ENCODE measurements at regions not wholly inside any gene's neighbourhood (a gene's known extent, or its start where the extent isn't known, plus 50 kb on each side); places are given as distances from the start of the nearest gene placed in this dataset.

- no peak for DNase-seq (ENCODE audit: extremely low read depth, insufficient read length)
- Histone ChIP-seq H3K36me3 (ENCODE audit: control insufficient read depth, insufficient read depth, low read length) (no peaks in the 10 kb centered on the region), H3K4me3 (replicated peaks; ENCODE audit: low read depth, low read length) (no peak overlapping the region), H3K27me3 (replicated peaks; ENCODE audit: control insufficient read depth, insufficient read depth, low read length) (no peaks in the 10 kb centered on the region)
- no peak for TF ChIP-seq CTCF (IDR thresholded peaks at IDR 0.05; ENCODE audit: insufficient read depth, low read length, poor library complexity, severe bottlenecking)
Measured at GRCh38 chr11:28627690-28628255, 519.6 kb downstream of the METTL15 start.

- TF ChIP-seq CTCF (IDR thresholded peaks at IDR 0.05; ENCODE audit: insufficient read depth, low read length, poor library complexity, severe bottlenecking), result no peak
- no peaks in the 10 kb centered on the region for H3K36me3 ChIP-seq (ENCODE audit: control insufficient read depth, insufficient read depth, low read length)
- DNase-seq (ENCODE audit: extremely low read depth, insufficient read length), result no peak
- no peaks in the 10 kb centered on the region for H3K27me3 ChIP-seq (replicated peaks; ENCODE audit: control insufficient read depth, insufficient read depth, low read length)
- no peak overlapping the region for H3K4me3 ChIP-seq (replicated peaks; ENCODE audit: low read depth, low read length)
Measured at GRCh38 chr11:28625532-28625931, 517.3 kb downstream of the METTL15 start.

DNA sequence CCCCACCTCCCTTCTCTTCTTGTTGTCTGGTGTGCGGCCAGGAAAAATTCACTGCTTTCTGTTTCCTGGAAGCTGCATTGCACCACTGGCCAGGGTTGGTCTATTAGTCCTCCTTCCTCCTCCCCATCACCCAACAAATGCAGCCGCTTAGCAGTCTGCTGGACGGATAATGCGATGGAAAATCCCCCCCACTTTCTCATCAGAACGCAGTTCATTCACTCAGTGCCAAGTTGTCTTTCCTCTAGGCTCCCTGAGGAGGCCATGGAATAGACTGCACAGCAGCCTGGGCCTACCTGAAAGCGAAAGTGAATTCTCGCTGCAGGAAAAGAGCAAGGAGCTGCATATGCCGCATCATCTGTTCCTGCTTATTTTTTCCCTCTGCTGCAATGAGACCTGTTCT is 513.6 kb downstream of the METTL15 start:
- Histone ChIP-seq H3K36me3 (ENCODE audit: control insufficient read depth, insufficient read depth, low read length) (no peaks in the 10 kb centered on the region), H3K4me3 (replicated peaks; ENCODE audit: low read depth, low read length) (no peak overlapping the region), H3K27me3 (replicated peaks; ENCODE audit: control insufficient read depth, insufficient read depth, low read length) (no peaks in the 10 kb centered on the region)
- no peak for DNase-seq (ENCODE audit: extremely low read depth, insufficient read length)
- no peak for TF ChIP-seq CTCF (IDR thresholded peaks at IDR 0.05; ENCODE audit: insufficient read depth, low read length, poor library complexity, severe bottlenecking)

DNA sequence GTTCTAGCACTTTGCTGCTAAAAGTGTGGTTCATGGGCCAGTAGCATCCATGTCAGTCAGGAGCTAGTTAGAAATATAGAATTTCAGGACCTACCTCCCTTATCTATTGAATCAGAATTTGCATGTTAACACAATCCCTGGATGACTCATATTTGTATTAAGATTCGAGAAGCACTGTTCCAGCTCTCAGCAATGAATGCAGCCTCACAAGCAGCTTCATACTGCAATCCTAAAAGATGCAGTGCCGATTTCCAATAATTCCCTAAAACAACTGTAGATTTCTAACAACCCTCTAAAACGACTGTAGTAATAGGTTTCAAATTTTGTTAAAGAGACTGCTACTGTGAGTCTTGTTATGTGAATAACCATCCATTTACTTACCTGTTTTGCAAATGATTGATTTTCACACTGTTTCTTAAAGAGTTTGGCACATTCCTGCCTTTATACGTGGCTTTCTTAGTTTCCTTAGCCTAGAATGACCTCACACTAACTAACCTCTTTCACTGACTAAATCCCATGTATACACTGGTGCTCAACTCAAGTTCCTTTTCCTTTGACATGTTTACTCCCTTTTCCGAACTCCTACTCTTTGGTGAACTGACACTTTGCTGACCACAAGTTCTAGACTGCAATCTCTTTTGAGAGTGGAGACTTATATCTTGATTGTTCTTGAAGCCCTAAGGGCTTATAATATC is 511.8 kb downstream of the METTL15 start:
- no peak for DNase-seq (ENCODE audit: extremely low read depth, insufficient read length)
- TF ChIP-seq CTCF (IDR thresholded peaks at IDR 0.05; ENCODE audit: insufficient read depth, low read length, poor library complexity, severe bottlenecking), result no peak
- Histone ChIP-seq H3K27me3 (replicated peaks; ENCODE audit: control insufficient read depth, insufficient read depth, low read length) (no peaks in the 10 kb centered on the region), H3K36me3 (ENCODE audit: control insufficient read depth, insufficient read depth, low read length) (no peaks in the 10 kb centered on the region), H3K4me3 (replicated peaks; ENCODE audit: low read depth, low read length) (no peak overlapping the region)

DNA sequence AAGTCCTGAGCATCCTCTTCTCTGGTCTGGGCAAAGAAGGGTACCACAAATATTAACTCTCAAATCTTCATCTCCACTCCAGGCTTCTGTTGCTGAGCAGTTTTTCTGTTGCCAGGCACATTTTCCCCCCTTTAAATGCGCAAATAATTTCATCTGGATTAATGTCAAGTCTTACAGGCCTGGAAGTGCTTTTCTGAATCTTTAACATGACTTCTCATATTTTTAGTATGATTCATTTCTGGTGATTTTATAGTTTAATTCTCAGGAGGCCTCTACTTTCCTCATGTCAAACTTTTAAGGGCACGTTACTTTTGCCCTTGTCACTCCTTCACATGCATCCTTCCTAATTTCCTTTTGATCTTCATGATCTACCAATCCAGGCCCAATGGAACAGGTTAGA is 510.2 kb downstream of the METTL15 start:
- no peak overlapping the region for H3K4me3 ChIP-seq (replicated peaks; ENCODE audit: low read depth, low read length)
- no peak for TF ChIP-seq CTCF (IDR thresholded peaks at IDR 0.05; ENCODE audit: insufficient read depth, low read length, poor library complexity, severe bottlenecking)
- H3K36me3 ChIP-seq (ENCODE audit: control insufficient read depth, insufficient read depth, low read length), result no peaks in the 10 kb centered on the region
- DNase-seq (ENCODE audit: extremely low read depth, insufficient read length), result no peak
- H3K27me3 ChIP-seq (replicated peaks; ENCODE audit: control insufficient read depth, insufficient read depth, low read length), result no peaks in the 10 kb centered on the region
